SK-N-SH (cell line): ENCODE measurements at regions not wholly inside any gene's neighbourhood (a gene's known extent, or its start where the extent isn't known, plus 50 kb on each side); places are given as distances from the start of the nearest gene placed in this dataset.

Experiments used
- EP300 ChIP-seq, 2 experiments: IDR thresholded peaks; 2 replicates each; pipeline versions ENCODE4 v1.4.0 to v1.6.1; 2012; ENCODE audit warnings: borderline replicate concordance in 1 of 2, low read depth in 1 of 2, low read length in 1 of 2
- FOXJ3 ChIP-seq: sonication (generic); formaldehyde crosslinking; IDR thresholded peaks from 2 replicates; pipeline ENCODE4 v1.5.1; 2020; ENCODE audit warnings: mild to moderate bottlenecking, missing genetic modification reagents
- JUND ChIP-seq: IDR thresholded peaks from 2 replicates; pipeline ENCODE4 v1.4.0; 2012
- MEF2A ChIP-seq: IDR thresholded peaks from 2 replicates; pipeline ENCODE4 v1.4.0; 2012; ENCODE audit warnings: low read depth, borderline replicate concordance
- POLR2AphosphoS5 ChIP-seq: IDR thresholded peaks from 2 replicates; pipeline ENCODE4 v1.6.1; 2012; ENCODE audit warnings: low read depth, low read length
- TAF1 ChIP-seq: IDR thresholded peaks from 2 replicates; pipeline ENCODE4 v1.6.1; 2012; ENCODE audit warnings: low read depth, mild to moderate bottlenecking, low read length, moderate library complexity, borderline replicate concordance
- TF ChIP-seq, protein P1 (sequence below): IDR thresholded peaks from 2 replicates; pipeline ENCODE4 v1.4.0; 2012; ENCODE audit warnings: low read depth, borderline replicate concordance
- TF ChIP-seq, protein P2 (sequence below): IDR thresholded peaks from 2 replicates; pipeline ENCODE4; 2012
- TF ChIP-seq, protein P3 (sequence below): fragments of 200-600 bp; sonication (generic); IDR thresholded peaks from 2 replicates; pipeline ENCODE4 v1.6.1; 2017; ENCODE audit warnings: antibody characterized with exemption, mild to moderate bottlenecking, moderate library complexity
- TF ChIP-seq, protein P4 (sequence below): IDR thresholded peaks from 2 replicates; pipeline ENCODE4 v1.4.0; 2012; ENCODE audit warnings: low read depth

DNA sequence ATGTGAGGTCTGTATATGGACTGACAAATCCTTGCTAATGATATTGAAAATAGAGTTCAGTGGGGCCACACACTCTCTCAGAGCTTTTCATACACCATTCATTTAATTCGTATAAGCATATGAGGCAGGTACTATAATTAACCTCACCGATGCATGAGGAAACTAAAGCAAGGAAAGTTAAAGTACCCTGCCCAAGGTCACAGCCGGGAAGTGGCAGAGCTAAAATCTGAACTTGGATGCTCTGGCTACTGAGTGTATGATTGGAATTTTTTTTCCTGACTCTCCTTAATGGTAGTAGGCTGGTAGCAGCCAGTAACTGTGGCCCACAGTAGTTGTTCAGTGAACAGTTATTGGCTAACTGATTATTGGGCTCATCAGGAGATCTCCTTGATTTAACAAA, 135.3 kb downstream of the NUDT12 start:
- TF ChIP-seq, protein P1, sequence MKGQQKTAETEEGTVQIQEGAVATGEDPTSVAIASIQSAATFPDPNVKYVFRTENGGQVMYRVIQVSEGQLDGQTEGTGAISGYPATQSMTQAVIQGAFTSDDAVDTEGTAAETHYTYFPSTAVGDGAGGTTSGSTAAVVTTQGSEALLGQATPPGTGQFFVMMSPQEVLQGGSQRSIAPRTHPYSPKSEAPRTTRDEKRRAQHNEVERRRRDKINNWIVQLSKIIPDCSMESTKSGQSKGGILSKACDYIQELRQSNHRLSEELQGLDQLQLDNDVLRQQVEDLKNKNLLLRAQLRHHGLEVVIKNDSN, result no peak
- no peak for TF ChIP-seq EP300 (IDR thresholded peaks at IDR 0.05; ENCODE audit: borderline replicate concordance in 1 of 2, low read depth in 1 of 2, low read length in 1 of 2)
- no peak for TF ChIP-seq JUND
- TF ChIP-seq, protein P2, sequence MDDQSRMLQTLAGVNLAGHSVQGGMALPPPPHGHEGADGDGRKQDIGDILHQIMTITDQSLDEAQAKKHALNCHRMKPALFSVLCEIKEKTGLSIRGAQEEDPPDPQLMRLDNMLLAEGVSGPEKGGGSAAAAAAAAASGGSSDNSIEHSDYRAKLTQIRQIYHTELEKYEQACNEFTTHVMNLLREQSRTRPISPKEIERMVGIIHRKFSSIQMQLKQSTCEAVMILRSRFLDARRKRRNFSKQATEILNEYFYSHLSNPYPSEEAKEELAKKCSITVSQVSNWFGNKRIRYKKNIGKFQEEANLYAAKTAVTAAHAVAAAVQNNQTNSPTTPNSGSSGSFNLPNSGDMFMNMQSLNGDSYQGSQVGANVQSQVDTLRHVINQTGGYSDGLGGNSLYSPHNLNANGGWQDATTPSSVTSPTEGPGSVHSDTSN, result no peak
- TF ChIP-seq POLR2AphosphoS5, result no peak
- TF ChIP-seq, protein P3, sequence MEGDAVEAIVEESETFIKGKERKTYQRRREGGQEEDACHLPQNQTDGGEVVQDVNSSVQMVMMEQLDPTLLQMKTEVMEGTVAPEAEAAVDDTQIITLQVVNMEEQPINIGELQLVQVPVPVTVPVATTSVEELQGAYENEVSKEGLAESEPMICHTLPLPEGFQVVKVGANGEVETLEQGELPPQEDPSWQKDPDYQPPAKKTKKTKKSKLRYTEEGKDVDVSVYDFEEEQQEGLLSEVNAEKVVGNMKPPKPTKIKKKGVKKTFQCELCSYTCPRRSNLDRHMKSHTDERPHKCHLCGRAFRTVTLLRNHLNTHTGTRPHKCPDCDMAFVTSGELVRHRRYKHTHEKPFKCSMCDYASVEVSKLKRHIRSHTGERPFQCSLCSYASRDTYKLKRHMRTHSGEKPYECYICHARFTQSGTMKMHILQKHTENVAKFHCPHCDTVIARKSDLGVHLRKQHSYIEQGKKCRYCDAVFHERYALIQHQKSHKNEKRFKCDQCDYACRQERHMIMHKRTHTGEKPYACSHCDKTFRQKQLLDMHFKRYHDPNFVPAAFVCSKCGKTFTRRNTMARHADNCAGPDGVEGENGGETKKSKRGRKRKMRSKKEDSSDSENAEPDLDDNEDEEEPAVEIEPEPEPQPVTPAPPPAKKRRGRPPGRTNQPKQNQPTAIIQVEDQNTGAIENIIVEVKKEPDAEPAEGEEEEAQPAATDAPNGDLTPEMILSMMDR, result no peak
- TF ChIP-seq MEF2A, result no peak
- no peak for TF ChIP-seq TAF1
- TF ChIP-seq, protein P4, sequence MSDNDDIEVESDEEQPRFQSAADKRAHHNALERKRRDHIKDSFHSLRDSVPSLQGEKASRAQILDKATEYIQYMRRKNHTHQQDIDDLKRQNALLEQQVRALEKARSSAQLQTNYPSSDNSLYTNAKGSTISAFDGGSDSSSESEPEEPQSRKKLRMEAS, result no peak
- no peak for TF ChIP-seq FOXJ3 (CRISPR knock-in tag)
